B cell (primary cell): ENCODE measurements at regions not wholly inside any gene's neighbourhood (a gene's known extent, or its start where the extent isn't known, plus 50 kb on each side); places are given as distances from the start of the nearest gene placed in this dataset.

Experiments
- CTCF ChIP-seq: fragments of 200-600 bp; IDR thresholded peaks from one replicate; pipeline ENCODE4 v1.8.0; 2022; ENCODE audit warnings: antibody characterized with exemption, mild to moderate bottlenecking
- EZH2 ChIP-seq: IDR thresholded peaks from 2 replicates; pipeline ENCODE4 v1.6.1; 2012; ENCODE audit warnings: borderline replicate concordance, low read depth, mild to moderate bottlenecking, moderate library complexity, low read length; ENCODE audit not compliant: insufficient read depth, poor library complexity, severe bottlenecking

- TF ChIP-seq CTCF (no peak), EZH2 (no peak)
Measured at GRCh38 chr11:112886434-112887370, 74.5 kb upstream of the NCAM1 start.
